Motor neuron (in vitro differentiated cells): ENCODE measurements at regions not wholly inside any gene's neighbourhood (a gene's known extent, or its start where the extent isn't known, plus 50 kb on each side); places are given as distances from the start of the nearest gene placed in this dataset.
"Not testable (repeated sequence)": the region's sequence is repeated elsewhere in the genome, so short reads cannot be mapped to it uniquely, and the experiment has no call there.

Source experiments
- ATAC-seq, 8 experiments: fragments of 200-7000 bp; cut with Tn5 transposase; replicated peaks in 6 of 8; 2 replicates each; pipeline ENCODE4 v1.8.0; 2021; ENCODE audit warnings: mild to moderate bottlenecking in 8 of 8, moderate library complexity in 8 of 8
- H3K27ac ChIP-seq, 2 donors: fragments of 250-450 bp; sonication (Bioruptor Pico); 2 replicates each; pipeline ENCODE4 v1.9.0; 2021; ENCODE audit warnings: antibody characterized with exemption in 2 of 2, mild to moderate bottlenecking in 2 of 2, moderate library complexity in 1 of 2
- H3K4me1 ChIP-seq, 2 donors: fragments of 250-450 bp; sonication (Bioruptor Pico); replicated peaks in 1 of 2; 2 replicates each; pipeline ENCODE4 v1.6.1; 2021; ENCODE audit warnings: antibody characterized with exemption in 2 of 2, mild to moderate bottlenecking in 2 of 2, moderate library complexity in 1 of 2
- H3K4me3 ChIP-seq, 5 donors: fragments of 250-450 bp; sonication (Bioruptor Pico); 2 replicates each; pipeline ENCODE4 v1.9.0; 2021; ENCODE audit warnings: antibody characterized with exemption in 5 of 5, mild to moderate bottlenecking in 5 of 5, moderate library complexity in 4 of 5
- WGBS, 10 experiments: fragments of 450-650 bp; shearing (Covaris generic); methylation state at CpG; one replicate each; pipeline ENCODE4 v1.0.0; 2022; 5-methylcytosine and 5-hydroxymethylcytosine counted together
- in situ Hi-C, 9 experiments: fragments of 400-800 bp; cut with MboI; loops; one replicate each; pipeline ENCODE4 v1.15.0; 2021; ENCODE audit warnings: low sequenced_read_pairs in 9 of 9, low pct_unique_long_range_greater_than_20kb in 2 of 9; ENCODE audit not compliant: unreplicated experiment in 9 of 9

DNA sequence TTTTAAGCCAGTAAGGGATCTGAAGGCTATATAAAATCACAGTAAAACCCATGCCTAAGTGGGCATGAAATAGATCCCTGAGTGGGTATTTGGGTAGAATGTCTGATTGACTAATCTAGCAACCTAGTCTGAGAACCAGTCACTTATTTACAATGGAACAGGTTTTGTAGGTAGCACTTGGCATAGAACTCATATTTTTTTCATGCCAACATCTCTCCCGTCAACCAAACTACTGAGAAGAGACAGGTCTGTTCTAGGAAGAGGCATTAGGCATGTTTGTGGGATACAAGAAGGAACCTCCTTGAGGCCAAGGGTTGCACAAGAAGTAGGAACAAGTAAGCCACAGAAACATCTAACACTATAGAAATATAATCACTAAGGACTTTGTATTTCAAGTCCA is 840.4 kb upstream of the TENM4 start:
- ATAC-seq, result no peak
- no peak overlapping the region for H3K4me3 ChIP-seq
- H3K4me1 ChIP-seq, result no peaks in the 10 kb centered on the region
- in situ Hi-C loops, result no loop called here
- H3K27ac ChIP-seq, result no peak overlapping the region
- WGBS, 10 experiments, result 0 to 100% (median 83%) methylated on average over 1 of the region's 1 CpG; no CpG with 5 or more reads in 3 of the 10 experiments

DNA sequence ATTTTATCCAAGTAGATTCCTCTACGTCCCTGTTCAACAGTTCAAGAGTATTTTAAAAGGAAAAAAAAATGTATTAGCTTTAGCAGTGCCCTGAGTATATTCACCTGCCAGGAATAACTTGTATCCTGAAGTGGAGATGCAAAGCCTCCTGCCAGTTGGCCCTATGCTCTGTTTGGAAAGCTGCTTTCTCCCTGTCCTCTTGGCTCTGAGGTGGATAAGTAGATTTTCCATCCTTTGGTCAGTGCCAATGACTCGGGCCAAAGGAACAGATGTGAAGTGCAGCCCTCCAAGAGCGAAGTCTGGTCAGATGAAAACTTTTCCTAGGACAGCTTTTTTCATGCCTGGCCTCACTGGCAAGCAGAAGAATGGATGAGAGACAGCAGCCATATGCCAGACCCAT is 839.9 kb upstream of the TENM4 start:
- WGBS, 10 experiments, result 0 to 100% (median 79%) methylated on average over 1 to 3 of the region's 3 CpGs
- no peak for ATAC-seq
- in situ Hi-C loops, result no loop called here

DNA sequence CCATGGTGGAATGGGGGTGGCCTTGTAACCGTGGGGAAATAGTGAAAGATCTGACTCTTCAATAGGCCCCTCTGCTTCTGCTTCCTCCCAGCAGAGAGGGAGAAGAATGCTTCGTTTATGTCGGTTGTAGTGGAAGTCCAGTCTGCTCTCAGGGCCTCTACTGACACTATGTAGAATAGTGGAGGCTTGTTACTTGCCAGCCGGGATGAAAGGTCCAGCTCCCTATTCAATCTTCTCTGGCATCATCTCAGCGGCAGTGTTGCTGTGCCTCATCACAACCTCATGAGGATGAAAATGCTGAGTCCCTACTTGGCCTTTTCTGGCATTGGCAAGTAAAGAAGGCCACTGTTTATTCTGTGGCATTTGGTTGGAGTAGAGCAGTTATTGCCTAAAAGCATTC is 820.9 kb upstream of the TENM4 start:
- 0 to 100% (median 62%) methylated on average over 1 to 5 of the region's 5 CpGs for WGBS, 10 experiments
- ATAC-seq, result no peak
- in situ Hi-C loops, result no loop called here

More for the DNA sequence above, 839.9 kb upstream of the TENM4 start:
- Histone ChIP-seq H3K4me3 (no peak overlapping the region), H3K4me1 (no peaks in the 10 kb centered on the region), H3K27ac (no peak overlapping the region)

DNA sequence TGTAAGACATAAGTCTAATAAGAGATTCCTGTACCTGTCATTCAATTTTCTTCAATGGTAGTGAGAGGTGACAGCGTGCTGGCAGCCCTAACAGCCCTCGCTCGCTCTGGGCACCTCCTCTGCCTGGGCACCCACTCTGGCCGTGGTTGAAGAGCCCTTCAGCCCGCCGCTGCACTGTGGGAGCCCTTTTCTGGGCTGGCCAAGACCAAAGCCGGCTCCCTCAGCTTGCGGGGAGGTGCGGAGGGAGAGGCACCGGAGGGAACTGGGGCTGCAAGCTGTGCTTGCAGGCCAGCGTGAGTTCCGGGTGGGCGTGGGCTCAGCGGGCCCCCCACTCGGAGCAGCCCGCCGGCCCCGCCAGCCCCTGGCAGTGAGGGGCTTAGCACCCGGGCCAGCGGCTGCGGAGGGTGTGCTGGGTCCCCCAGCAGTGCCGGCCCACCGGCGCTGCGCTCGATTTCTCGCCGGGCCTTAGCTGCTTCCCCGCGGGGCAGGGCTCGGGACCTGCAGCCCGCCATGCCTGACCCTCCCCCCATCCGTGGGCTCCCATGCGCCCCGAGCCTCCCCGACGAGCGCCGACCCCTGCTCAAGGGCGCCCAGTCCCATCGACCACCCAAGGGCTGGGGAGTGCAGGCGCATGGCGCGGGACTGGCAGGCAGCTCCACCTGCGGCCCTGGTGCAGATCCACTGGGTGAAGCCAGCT is 816.6 kb upstream of the TENM4 start:
- H3K27ac ChIP-seq, ATAC-seq, H3K4me1 ChIP-seq, in situ Hi-C loops, H3K4me3 ChIP-seq: not testable (repeated sequence)
- WGBS, 10 experiments, result 80 to 100% (median 95%) methylated on average over 1 to 4 of the region's 45 CpGs; no CpG with 5 or more reads in 6 of the 10 experiments

More for the DNA sequence above, 820.9 kb upstream of the TENM4 start:
- Histone ChIP-seq H3K4me3 (no peak overlapping the region), H3K4me1 (no peaks in the 10 kb centered on the region), H3K27ac (no peak overlapping the region)

DNA sequence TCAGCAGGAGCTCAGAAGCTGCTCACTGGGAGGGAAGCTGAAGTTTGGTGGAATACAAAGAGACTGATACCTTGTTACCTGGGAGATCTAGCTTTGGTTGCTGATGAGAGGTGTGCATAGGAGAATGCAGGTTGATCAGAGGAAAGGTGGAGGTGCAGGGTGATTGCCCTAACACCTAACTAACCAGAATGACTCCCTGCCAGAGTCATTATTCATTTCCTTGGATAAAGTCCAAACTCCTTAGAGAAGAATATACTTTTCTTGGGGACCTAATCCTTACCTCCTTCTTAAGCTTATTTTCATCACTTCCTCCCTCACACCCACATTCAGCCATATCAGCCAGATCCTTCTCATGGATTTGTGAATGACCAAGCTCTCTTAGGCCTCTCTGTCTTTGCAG is 814.2 kb upstream of the TENM4 start:
- Histone ChIP-seq H3K4me3 (no peak overlapping the region), H3K27ac (no peak overlapping the region), H3K4me1 (no peaks in the 10 kb centered on the region)
- in situ Hi-C loops, result no loop called here
- no peak for ATAC-seq

DNA sequence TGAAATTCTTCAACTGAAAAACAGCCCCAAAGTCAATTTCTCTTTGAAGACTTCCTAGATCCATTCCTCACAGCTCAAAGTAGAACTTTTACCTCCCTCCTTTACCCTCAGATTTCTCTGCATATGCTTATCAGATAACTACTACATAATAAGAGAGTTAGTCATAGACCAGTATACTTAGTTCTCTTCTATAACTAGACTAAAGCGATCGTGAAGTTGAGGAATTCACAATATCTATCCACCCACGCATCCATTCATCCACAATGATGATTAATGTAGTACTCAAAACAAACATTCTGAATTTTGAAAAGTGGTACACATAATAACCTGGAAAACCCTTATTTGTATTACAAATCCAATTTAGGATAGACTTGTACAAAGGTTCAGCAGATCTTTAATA is 800.9 kb upstream of the TENM4 start:
- Histone ChIP-seq H3K4me1 (no peaks in the 10 kb centered on the region), H3K27ac (no peak overlapping the region), H3K4me3 (no peak overlapping the region)
- WGBS, 10 experiments, result 33 to 100% (median 90%) methylated on average over 1 to 3 of the region's 3 CpGs; no CpG with 5 or more reads in 2 of the 10 experiments
- in situ Hi-C loops, result no loop called here
- ATAC-seq, result no peak

DNA sequence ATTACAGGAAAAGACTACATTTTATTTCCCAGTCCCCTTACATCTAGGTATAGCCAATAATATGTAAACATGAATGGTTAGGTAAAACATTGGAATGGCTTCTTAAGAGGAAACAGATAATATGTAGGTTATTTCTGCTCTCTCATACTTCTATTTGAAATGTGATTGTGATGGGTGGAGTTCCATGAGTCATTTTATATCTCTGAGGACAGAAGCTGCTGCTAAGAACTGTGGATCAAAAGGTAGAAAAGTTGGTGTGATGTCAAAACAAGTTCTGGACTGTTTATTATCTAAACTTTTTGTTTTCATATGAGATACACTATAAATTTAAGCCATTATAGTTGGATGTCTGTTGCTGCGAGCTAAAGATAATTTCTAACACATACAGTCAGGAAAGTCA is 799.4 kb upstream of the TENM4 start:
- in situ Hi-C loops, result no loop called here
- Histone ChIP-seq H3K4me3 (no peak overlapping the region), H3K27ac (no peak overlapping the region), H3K4me1 (no peaks in the 10 kb centered on the region)
- ATAC-seq, result peak in 2 of 8 experiments; percentile 44 to 75
- WGBS, 10 experiments, result 0 to 100% (median 89%) methylated on average over 1 of the region's 1 CpG; no CpG with 5 or more reads in 3 of the 10 experiments

DNA sequence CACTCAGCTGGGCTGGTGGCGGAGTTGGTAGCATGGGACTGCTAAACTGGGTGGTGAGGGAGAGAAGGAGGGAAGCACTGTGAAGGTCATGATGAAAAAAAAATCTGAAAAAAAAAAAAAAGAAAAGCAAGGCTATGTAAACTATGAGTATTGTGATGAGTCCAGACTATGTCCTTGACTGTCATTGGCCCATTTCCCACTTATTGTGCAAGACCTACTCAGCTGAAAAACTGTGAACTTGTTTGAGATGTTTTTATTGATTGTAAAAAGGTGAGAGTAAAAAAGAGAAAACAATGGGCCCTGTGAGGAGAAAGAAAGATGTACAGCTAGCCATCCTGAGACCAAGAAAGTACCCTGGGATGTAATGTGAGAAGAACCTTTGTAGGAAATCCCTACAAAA is 798.4 kb upstream of the TENM4 start:
- Histone ChIP-seq H3K27ac (no peak overlapping the region), H3K4me1 (no peaks in the 10 kb centered on the region), H3K4me3 (no peak overlapping the region)
- ATAC-seq, result no peak
- 33 to 100% (median 100%) methylated on average over 1 of the region's 1 CpG; no CpG with 5 or more reads in 3 of the 10 experiments for WGBS, 10 experiments
- in situ Hi-C loops, result no loop called here

DNA sequence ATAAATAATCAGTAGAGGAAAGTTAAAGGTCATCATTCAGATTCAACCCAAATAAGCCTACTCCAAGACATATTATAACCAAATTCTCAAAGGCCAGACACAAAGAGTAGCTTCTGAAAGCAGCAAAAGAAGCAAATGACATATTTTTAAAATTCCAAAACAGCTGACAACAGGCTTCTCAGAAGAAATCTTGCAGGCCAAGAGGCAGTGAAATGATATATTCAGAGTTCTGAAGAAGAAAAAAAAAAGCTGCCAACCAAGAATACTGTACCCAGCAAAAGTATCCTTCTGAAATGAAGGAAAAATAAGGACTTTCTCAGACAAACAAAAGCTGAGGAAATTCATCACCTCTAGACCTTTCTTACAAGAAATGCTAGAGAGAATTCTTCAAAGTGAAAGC is 787.1 kb upstream of the TENM4 start:
- Histone ChIP-seq H3K4me3 (no peak overlapping the region), H3K27ac (no peak overlapping the region), H3K4me1 (no peaks in the 10 kb centered on the region)
- no peak for ATAC-seq
- in situ Hi-C loops, result no loop called here

DNA sequence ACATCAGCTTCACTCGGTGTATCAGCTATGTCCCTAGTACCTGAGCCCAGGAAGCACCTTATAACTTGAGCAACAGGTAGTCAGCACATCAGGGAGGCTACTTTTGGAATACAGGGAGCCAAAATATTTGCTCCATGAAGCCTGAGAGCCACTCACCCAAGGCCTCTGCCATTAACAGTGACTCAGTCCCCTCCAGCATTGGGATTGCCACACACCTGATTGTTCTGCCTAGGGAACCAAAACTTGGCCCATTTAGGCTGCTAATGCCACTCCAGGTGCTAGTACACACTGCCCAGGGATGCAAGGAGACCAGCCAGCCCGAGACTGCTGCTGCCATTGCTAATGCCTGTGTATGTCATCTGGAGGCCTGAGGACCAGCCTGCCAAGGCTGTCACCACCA is 773.6 kb upstream of the TENM4 start:
- WGBS, 10 experiments, result 0 to 88% (median 37%) methylated on average over 1 of the region's 2 CpGs; no CpG with 5 or more reads in 6 of the 10 experiments
- no peak overlapping the region for H3K27ac ChIP-seq
- no peaks in the 10 kb centered on the region for H3K4me1 ChIP-seq
- no peak overlapping the region for H3K4me3 ChIP-seq
- no peak for ATAC-seq
- in situ Hi-C loops, result no loop called here

DNA sequence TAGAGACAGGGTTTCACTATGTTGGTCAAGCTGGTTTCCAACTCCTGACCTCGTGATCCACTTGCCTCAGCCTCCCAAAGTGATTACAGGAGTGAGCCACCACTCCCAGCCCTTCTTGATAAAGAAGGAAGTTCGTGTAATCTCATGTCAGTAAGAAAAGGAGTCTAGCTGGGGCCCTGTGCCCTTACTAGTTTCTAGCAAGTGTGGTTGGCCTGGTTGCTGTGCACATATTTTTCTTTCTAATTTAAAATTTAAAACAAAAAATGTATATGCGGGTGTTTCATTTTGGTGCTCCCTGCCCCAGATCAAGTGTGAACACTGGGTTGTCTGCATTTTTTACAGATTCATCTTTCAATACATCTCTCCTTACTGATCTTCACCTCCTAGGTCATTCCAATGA is 770.8 kb upstream of the TENM4 start:
- Histone ChIP-seq H3K27ac (no peak overlapping the region), H3K4me3 (no peak overlapping the region), H3K4me1 (no peaks in the 10 kb centered on the region)
- in situ Hi-C loops, result no loop called here
- peak in 2 of 8 experiments; percentile 57 to 71 for ATAC-seq
- 0 to 100% (median 64%) methylated on average over 1 to 3 of the region's 3 CpGs for WGBS, 10 experiments

DNA sequence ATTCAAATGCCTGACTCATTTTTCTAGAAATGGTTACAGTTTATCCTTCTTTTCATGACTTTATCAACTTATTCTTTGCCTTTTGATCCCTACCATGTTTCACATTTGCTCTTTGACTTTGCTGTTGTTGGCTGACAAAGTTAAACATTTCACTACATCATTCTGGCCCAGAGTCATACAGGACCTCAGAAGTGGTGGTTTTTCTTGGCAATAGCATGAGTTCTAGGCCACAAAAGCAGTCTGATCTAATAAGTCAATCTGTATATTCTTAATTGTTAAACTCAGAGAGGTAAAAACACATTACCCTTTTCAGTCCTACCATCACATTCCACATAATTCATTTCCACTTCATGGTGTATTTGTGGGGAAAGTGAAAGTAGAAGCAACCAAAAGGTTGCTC is 763.2 kb upstream of the TENM4 start:
- H3K27ac ChIP-seq, result no peak overlapping the region
- in situ Hi-C loops, result no loop called here
- no peak for ATAC-seq
- no peak overlapping the region for H3K4me3 ChIP-seq
- no peaks in the 10 kb centered on the region for H3K4me1 ChIP-seq

DNA sequence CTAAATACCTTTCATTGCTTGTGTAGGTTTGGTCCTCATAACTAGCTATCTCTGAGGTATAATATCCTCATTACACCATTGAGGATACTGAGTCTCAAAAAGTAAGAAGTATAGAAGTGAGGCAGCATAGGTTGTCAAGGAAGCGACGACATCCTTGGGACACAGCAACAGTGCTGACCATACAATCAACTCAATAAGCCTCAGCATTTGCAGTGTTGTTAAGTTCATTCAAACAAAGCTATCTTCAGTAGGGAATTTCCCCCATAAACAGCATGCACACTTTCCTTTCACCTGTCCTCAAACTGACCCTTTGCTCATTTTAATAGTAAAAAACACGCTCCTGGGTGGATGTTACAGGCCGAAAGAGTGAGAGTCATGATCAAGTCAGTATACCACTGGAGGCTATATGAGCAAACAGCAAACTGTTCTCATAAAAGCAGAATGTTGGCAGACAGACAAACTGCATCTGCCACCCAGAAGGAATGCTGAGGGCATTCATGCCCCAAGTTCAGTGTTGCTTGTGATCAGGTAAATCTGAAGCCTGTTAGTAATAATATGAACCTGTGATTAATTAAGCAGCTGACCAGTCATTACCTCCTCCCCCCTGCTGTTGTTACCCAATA is 756.2 kb upstream of the TENM4 start:
- in situ Hi-C loops, result no loop called here
- Histone ChIP-seq H3K27ac (no peak overlapping the region), H3K4me1 (no peaks in the 10 kb centered on the region), H3K4me3 (no peak overlapping the region)
- 0 to 96% (median 80%) methylated on average over 1 to 4 of the region's 4 CpGs; no CpG with 5 or more reads in 1 of the 10 experiments for WGBS, 10 experiments
- peak in 1 of 8 experiments; percentile 75 for ATAC-seq

DNA sequence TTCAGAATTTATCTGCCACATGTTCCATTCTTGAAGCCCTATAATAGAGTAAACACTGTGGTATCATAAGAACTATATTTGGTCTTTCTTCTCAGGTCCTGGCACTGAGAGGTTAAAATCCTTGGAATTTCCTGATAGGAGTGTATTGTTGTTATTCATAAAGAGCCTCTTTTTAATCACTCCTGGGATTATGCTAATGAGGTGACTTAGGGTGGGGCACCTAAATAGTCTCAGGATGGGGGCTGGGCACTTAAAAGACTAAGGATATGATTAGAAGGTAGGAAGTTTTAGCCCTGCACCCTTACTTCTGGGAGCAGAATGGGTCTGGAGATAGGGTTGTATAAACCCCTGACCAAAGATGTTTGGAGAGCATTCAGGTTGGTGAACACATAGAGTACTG is 755.2 kb upstream of the TENM4 start:
- H3K4me3 ChIP-seq, result no peak overlapping the region
- no peaks in the 10 kb centered on the region for H3K4me1 ChIP-seq
- in situ Hi-C loops, result no loop called here
- H3K27ac ChIP-seq, result no peak overlapping the region
- ATAC-seq, result peak in 2 of 8 experiments; percentile 61 to 73
